ENCODE measurements at regions not wholly inside any gene's neighbourhood (a gene's known extent, or its start where the extent isn't known, plus 50 kb on each side); places are given as distances from the start of the nearest gene placed in this dataset.

- DNase-seq, result no peak
These were observed 55.5 kb downstream of the MID1IP1 start for GRCh38 chrX:38856670-38857265.

GRCh38 chrX:38857736-38858523, 56.7 kb downstream of the MID1IP1 start:
- DNase-seq, result no peak

- no peak for DNase-seq
These were observed 58.3 kb downstream of the MID1IP1 start for GRCh38 chrX:38859602-38860001.

GRCh38 chrX:38860106-38861013, 59.1 kb downstream of the MID1IP1 start:
- no peak for DNase-seq

GRCh38 chrX:38861489-38861888, 60.2 kb downstream of the MID1IP1 start:
- no peak for DNase-seq

- no peak for DNase-seq
These were observed 60.8 kb downstream of the MID1IP1 start for GRCh38 chrX:38862100-38862499.

GRCh38 chrX:38864165-38864564, 62.9 kb downstream of the MID1IP1 start:
- no peak for DNase-seq

- DNase-seq, result no peak
These were observed 67.1 kb downstream of the MID1IP1 start for GRCh38 chrX:38868321-38868720.

GRCh38 chrX:38868941-38869401, 67.7 kb downstream of the MID1IP1 start:
- no peak for DNase-seq

GRCh38 chrX:38870361-38870895, 69.2 kb downstream of the MID1IP1 start:
- DNase-seq, result no peak

GRCh38 chrX:38871129-38872029, 70.1 kb downstream of the MID1IP1 start:
- DNase-seq, result no peak

- no peak for DNase-seq
These were observed 76.1 kb downstream of the MID1IP1 start for GRCh38 chrX:38877366-38877765.

GRCh38 chrX:38878641-38879340, 77.5 kb downstream of the MID1IP1 start:
- no peak for DNase-seq

- no peak for DNase-seq
These were observed 78.5 kb downstream of the MID1IP1 start for GRCh38 chrX:38879631-38880220.

GRCh38 chrX:38880296-38880854, 79.1 kb downstream of the MID1IP1 start:
- no peak for DNase-seq

- no peak for DNase-seq
These were observed 79.8 kb downstream of the MID1IP1 start for GRCh38 chrX:38881066-38881465.

- no peak for DNase-seq
These were observed 80.5 kb downstream of the MID1IP1 start for GRCh38 chrX:38881727-38882126.

- no peak for DNase-seq
These were observed 81.8 kb downstream of the MID1IP1 start for GRCh38 chrX:38882894-38883626.

GRCh38 chrX:38886112-38886511, 84.9 kb downstream of the MID1IP1 start:
- no peak for DNase-seq

GRCh38 chrX:38887222-38887621, 86.0 kb downstream of the MID1IP1 start:
- no peak for DNase-seq
